Panc1 (cell line): ENCODE measurements at regions not wholly inside any gene's neighbourhood (a gene's known extent, or its start where the extent isn't known, plus 50 kb on each side); places are given as distances from the start of the nearest gene placed in this dataset.

Experiments
- ATAC-seq: fragments of 200-7000 bp; cut with Tn5 transposase; 2 replicates; pipeline ENCODE4 v1.9.1; 2020; ENCODE audit warnings: mild to moderate bottlenecking, moderate library complexity
- BruUV-seq: library from RNA; stranded (reverse); fragments of 400-500 nt; replicated peaks from 2 replicates; lab custom pipeline; 2021; lab: Mats Ljungman, UMichigan
- CTCF ChIA-PET: fragments of 300-600 bp; sonication (Branson Sonifier 250); formaldehyde crosslinking; loops from one replicate; lab custom pipeline; 2022; ENCODE audit warnings: antibody characterized with exemption; lab: Charles Lee
- POLR2A ChIA-PET: fragments of 300-600 bp; sonication (Branson Sonifier 250); formaldehyde crosslinking; loops from one replicate; lab custom pipeline; 2022; ENCODE audit warnings: antibody characterized with exemption; lab: Charles Lee
- DNase-seq: peaks from one replicate; pipeline ENCODE4 v3.0.0-alpha.2; 2010; ENCODE audit warnings: low read depth, low spot score
- H3K27ac ChIP-seq: 2 replicates; pipeline ENCODE4 v1.5.1; 2011; ENCODE audit warnings: mild to moderate bottlenecking, low read length, inconsistent platforms
- H3K27me3 ChIP-seq: fragments of 200-500 bp; sonication (Bioruptor generic); 2 replicates; pipeline ENCODE4 v1.6.0; 2014; ENCODE audit warnings: low read length, inconsistent platforms; ENCODE audit not compliant: control insufficient read depth, insufficient read depth
- H3K36me3 ChIP-seq: fragments of 200-500 bp; sonication (Bioruptor generic); 2 replicates; pipeline ENCODE4 v1.5.1; 2014; ENCODE audit warnings: inconsistent platforms, mild to moderate bottlenecking, low read length, moderate library complexity; ENCODE audit not compliant: control insufficient read depth, insufficient read depth
- H3K4me1 ChIP-seq: 2 replicates; pipeline ENCODE4 v1.5.1; 2011; ENCODE audit warnings: inconsistent platforms, mild to moderate bottlenecking, low read length, moderate library complexity; ENCODE audit not compliant: control insufficient read depth, insufficient read depth
- H3K4me3 ChIP-seq, 2 experiments: 2 replicates each; pipeline ENCODE4 v1.5.1; 2011 to 2012; ENCODE audit warnings: low read depth in 2 of 2, low read length in 2 of 2, mild to moderate bottlenecking in 2 of 2, inconsistent platforms in 1 of 2, moderate library complexity in 1 of 2
- H3K9me3 ChIP-seq: fragments of 200-500 bp; sonication (Bioruptor generic); 2 replicates; pipeline ENCODE4 v1.5.1; 2014; ENCODE audit warnings: low read depth, mild to moderate bottlenecking, inconsistent platforms, low read length, moderate library complexity; ENCODE audit not compliant: control insufficient read depth, insufficient read depth
- POLR2AphosphoS5 ChIP-seq: IDR thresholded peaks from 2 replicates; pipeline ENCODE4 v1.6.1; 2012; ENCODE audit warnings: mild to moderate bottlenecking, low read depth, low read length, moderate library complexity
- SIN3A ChIP-seq: IDR thresholded peaks from 2 replicates; pipeline ENCODE4 v1.6.1; 2012; ENCODE audit warnings: low read depth, mild to moderate bottlenecking, low read length, moderate library complexity, borderline replicate concordance; ENCODE audit not compliant: insufficient read depth
- TCF7L2 ChIP-seq: IDR thresholded peaks from 2 replicates; pipeline ENCODE4 v1.6.1; 2011; ENCODE audit warnings: mild to moderate bottlenecking, low read depth, low read length, inconsistent platforms
- in situ Hi-C: cut with HindIII; loops from 2 replicates; pipeline ENCODE4 v1.10.0; 2016; ENCODE audit warnings: low sequenced_read_pairs, low pct_unique_long_range_greater_than_20kb
- intact Hi-C: fragments of 100-400 bp; cut with micrococcal nuclease; formaldehyde crosslinking; loops from one replicate; pipeline ENCODE4 v1.10.0; 2022; ENCODE audit not compliant: unreplicated experiment
- TF ChIP-seq, protein P1 (sequence below), 2 experiments: IDR thresholded peaks; 2 replicates each; pipeline ENCODE4 v1.6.1; 2011 to 2012; ENCODE audit warnings: low read depth in 2 of 2, control low read depth in 1 of 2, low read length in 1 of 2, mild to moderate bottlenecking in 1 of 2, moderate library complexity in 1 of 2; ENCODE audit not compliant: insufficient read depth in 1 of 2
- TF ChIP-seq, protein P2 (sequence below): fragments of 450-650 bp; IDR thresholded peaks from 2 replicates; pipeline ENCODE4 v1.5.1; 2017; ENCODE audit warnings: mild to moderate bottlenecking

DNA sequence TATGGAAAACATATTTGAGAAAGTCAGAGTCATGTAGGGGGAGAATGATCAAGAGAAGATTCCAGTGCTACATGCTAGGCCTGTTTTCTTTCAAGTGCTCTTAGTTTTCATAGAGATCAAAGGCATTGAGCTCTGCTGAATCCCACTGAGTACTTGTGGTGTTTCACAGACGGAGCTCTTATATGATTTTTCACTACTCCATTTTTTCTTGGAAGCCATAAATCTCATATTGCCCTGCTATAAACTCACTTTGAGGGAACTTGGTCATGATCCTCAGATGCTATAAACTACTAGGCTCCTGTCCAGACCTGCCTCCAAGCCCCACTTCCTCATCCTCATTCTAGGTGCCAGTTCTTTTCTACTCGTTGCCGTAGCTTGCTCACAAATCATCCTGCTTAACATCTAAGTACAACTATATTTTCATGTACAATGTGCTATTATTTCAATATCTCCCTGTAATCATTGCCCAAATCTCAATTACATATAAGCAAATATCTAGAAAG lies 180.8 kb upstream of the CCDC179 start:
- ChIA-PET CTCF (no interaction called here), POLR2A (no interaction called here)
- DNase-seq (no peak), ATAC-seq (no peak)
- in situ Hi-C loops: no loop called here
- H3K27me3 ChIP-seq: no peaks in the 10 kb centered on the region
- no peak for TF ChIP-seq TCF7L2
- TF ChIP-seq, protein P1, sequence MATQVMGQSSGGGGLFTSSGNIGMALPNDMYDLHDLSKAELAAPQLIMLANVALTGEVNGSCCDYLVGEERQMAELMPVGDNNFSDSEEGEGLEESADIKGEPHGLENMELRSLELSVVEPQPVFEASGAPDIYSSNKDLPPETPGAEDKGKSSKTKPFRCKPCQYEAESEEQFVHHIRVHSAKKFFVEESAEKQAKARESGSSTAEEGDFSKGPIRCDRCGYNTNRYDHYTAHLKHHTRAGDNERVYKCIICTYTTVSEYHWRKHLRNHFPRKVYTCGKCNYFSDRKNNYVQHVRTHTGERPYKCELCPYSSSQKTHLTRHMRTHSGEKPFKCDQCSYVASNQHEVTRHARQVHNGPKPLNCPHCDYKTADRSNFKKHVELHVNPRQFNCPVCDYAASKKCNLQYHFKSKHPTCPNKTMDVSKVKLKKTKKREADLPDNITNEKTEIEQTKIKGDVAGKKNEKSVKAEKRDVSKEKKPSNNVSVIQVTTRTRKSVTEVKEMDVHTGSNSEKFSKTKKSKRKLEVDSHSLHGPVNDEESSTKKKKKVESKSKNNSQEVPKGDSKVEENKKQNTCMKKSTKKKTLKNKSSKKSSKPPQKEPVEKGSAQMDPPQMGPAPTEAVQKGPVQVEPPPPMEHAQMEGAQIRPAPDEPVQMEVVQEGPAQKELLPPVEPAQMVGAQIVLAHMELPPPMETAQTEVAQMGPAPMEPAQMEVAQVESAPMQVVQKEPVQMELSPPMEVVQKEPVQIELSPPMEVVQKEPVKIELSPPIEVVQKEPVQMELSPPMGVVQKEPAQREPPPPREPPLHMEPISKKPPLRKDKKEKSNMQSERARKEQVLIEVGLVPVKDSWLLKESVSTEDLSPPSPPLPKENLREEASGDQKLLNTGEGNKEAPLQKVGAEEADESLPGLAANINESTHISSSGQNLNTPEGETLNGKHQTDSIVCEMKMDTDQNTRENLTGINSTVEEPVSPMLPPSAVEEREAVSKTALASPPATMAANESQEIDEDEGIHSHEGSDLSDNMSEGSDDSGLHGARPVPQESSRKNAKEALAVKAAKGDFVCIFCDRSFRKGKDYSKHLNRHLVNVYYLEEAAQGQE (IDR thresholded peaks at IDR 0.05; ENCODE audit: insufficient read depth in 1 of 2, low read depth in 2 of 2, low read length in 1 of 2): no peak
- TF ChIP-seq, protein P2, sequence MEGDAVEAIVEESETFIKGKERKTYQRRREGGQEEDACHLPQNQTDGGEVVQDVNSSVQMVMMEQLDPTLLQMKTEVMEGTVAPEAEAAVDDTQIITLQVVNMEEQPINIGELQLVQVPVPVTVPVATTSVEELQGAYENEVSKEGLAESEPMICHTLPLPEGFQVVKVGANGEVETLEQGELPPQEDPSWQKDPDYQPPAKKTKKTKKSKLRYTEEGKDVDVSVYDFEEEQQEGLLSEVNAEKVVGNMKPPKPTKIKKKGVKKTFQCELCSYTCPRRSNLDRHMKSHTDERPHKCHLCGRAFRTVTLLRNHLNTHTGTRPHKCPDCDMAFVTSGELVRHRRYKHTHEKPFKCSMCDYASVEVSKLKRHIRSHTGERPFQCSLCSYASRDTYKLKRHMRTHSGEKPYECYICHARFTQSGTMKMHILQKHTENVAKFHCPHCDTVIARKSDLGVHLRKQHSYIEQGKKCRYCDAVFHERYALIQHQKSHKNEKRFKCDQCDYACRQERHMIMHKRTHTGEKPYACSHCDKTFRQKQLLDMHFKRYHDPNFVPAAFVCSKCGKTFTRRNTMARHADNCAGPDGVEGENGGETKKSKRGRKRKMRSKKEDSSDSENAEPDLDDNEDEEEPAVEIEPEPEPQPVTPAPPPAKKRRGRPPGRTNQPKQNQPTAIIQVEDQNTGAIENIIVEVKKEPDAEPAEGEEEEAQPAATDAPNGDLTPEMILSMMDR: no peak
- no peak for TF ChIP-seq SIN3A
- TF ChIP-seq POLR2AphosphoS5: no peak
- intact Hi-C loops: no loop called here
- no peaks in the 10 kb centered on the region for H3K4me1 ChIP-seq
- no peaks in the 10 kb centered on the region for H3K9me3 ChIP-seq
- BruUV-seq: no TSS peak
- H3K27ac ChIP-seq: no peak overlapping the region
- H3K36me3 ChIP-seq: no peaks in the 10 kb centered on the region
- no peak overlapping the region for H3K4me3 ChIP-seq

DNA sequence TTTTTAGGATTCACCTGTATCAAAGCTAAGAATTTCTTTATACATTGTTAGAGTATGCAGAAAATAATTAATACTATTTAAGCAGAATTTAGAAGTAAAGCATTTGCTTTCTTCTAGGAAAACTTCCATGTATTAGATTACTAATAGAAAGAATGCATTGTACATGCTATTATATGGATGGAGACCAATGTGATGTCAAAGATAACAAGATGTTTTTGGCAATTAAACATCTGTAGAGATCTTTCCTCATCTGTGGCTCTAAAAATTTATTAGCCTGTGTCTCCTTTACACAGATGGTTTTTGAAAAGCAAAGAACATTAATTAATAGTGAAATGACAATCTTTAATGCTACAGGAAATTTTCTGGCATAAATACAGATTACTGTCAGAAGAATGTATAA lies 198.4 kb upstream of the CCDC179 start:
- TF ChIP-seq, protein P2: no peak
- no peak for TF ChIP-seq TCF7L2
- DNase-seq (no peak), ATAC-seq (no peak)
- no TSS peak for BruUV-seq
- no peaks in the 10 kb centered on the region for H3K9me3 ChIP-seq
- intact Hi-C loops (no loop called here), in situ Hi-C loops (no loop called here)
- no peak overlapping the region for H3K27ac ChIP-seq
- no peak overlapping the region for H3K4me3 ChIP-seq
- no peaks in the 10 kb centered on the region for H3K27me3 ChIP-seq
- no peaks in the 10 kb centered on the region for H3K36me3 ChIP-seq
- ChIA-PET CTCF (no interaction called here), POLR2A (no interaction called here)
- H3K4me1 ChIP-seq: no peaks in the 10 kb centered on the region

DNA sequence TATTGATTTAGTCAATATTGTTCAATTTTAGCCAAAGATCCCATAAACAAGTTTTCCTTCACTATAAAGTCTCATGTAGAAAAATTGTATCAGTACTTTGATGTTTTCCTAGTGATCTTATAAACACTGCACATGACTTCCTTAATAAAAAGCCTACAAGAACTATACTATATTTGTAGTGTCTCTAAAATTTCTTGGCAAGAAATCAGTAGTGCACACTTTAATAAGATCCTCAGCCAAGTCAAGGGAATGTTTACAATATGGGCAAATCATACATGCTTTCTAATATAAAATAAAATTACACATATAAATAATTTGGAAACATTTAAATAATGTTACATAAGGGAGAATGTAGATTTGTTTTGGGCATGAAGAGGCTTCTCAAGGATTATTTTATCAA lies 203.0 kb upstream of the CCDC179 start:
- Histone ChIP-seq H3K27me3 (no peaks in the 10 kb centered on the region), H3K36me3 (no peaks in the 10 kb centered on the region), H3K4me3 (no peak overlapping the region), H3K9me3 (no peaks in the 10 kb centered on the region), H3K4me1 (no peaks in the 10 kb centered on the region), H3K27ac (no peak overlapping the region)
- TF ChIP-seq TCF7L2 (no peak), SIN3A (no peak), POLR2AphosphoS5 (no peak)
- TF ChIP-seq, protein P2: no peak
- TF ChIP-seq, protein P1 (IDR thresholded peaks at IDR 0.05; ENCODE audit: insufficient read depth in 1 of 2, low read depth in 2 of 2, low read length in 1 of 2): no peak
- no peak for ATAC-seq
- BruUV-seq: no TSS peak
- intact Hi-C loops: no loop called here
- ChIA-PET CTCF (no interaction called here), POLR2A (no interaction called here)
- in situ Hi-C loops: no loop called here
- no peak for DNase-seq
